Vagina (tissue), 2 donors: ENCODE measurements at regions not wholly inside any gene's neighbourhood (a gene's known extent, or its start where the extent isn't known, plus 50 kb on each side); places are given as distances from the start of the nearest gene placed in this dataset.

ENCODE experiments used
- DNase-seq, 2 donors: peaks; one replicate each; pipeline ENCODE4 v3.0.0-alpha.2; 2017; ENCODE audit errors: extremely low spot score in 2 of 2
- H3K27ac ChIP-seq: fragments of 200-600 bp; sonication (generic); one replicate; pipeline ENCODE4 v1.5.1; 2019
- H3K27me3 ChIP-seq: fragments of 200-600 bp; sonication (generic); one replicate; pipeline ENCODE4 v1.5.1; 2019
- H3K36me3 ChIP-seq, 2 donors: fragments of 200-600 bp; sonication (generic); one replicate each; pipeline ENCODE4 v1.5.1; 2017 to 2019
- H3K4me1 ChIP-seq: fragments of 200-600 bp; sonication (generic); one replicate; pipeline ENCODE4 v1.5.1; 2019
- H3K4me3 ChIP-seq, 2 donors: fragments of 200-600 bp; sonication (generic); 1 replicate in 1 of 2; 2 replicates in 1 of 2; pipeline ENCODE4 v1.5.1; 2016 to 2019
- H3K9me3 ChIP-seq: fragments of 200-600 bp; sonication (generic); one replicate; pipeline ENCODE4 v1.5.1; 2019
- POLR2A ChIP-seq, 2 donors: fragments of 450-650 bp; IDR thresholded peaks; one replicate each; pipeline ENCODE4 v1.6.1; 2017; ENCODE audit warnings: antibody characterized with exemption in 2 of 2, mild to moderate bottlenecking in 2 of 2, moderate library complexity in 2 of 2
- POLR2AphosphoS5 ChIP-seq, 2 donors: sonication (generic); formaldehyde crosslinking; IDR thresholded peaks; one replicate each; pipeline ENCODE4 v1.9.0; 2017; ENCODE audit warnings: antibody characterized with exemption in 2 of 2, mild to moderate bottlenecking in 2 of 2, low read depth in 1 of 2; ENCODE audit not compliant: insufficient read depth in 1 of 2
- intact Hi-C: fragments of 100-400 bp; cut with DNase I; formaldehyde crosslinking; loops from one replicate; pipeline ENCODE4 v1.15.1; 2023
- TF ChIP-seq, protein P1 (sequence below), 3 experiments: fragments of 450-650 bp in 2 of 3; fragments of 200-600 bp in 1 of 3; sonication (generic) in 1 of 3; IDR thresholded peaks; one replicate each; pipeline ENCODE4 v1.5.1; 2017 to 2019; ENCODE audit warnings: antibody characterized with exemption in 3 of 3, mild to moderate bottlenecking in 2 of 3, moderate library complexity in 2 of 3

DNA sequence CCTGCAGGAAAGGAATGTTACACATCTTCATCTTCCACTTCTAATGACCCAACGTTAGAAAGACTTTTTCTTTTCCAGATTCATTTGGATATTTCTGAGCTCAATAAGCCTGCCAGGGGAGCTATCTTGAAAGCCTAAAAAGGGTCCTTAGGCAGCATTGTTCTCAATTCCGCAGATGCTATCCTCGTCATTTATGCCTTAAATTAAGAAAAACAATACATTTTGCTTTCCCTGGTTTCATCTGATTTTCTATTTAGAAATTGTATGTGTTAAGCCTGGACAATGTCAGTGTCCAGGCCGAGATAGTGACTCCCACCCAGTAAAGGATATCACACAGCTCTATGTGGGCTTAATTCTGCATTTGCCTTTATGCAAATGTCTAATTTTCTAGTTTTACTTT lies 721.3 kb downstream of the DIAPH3 start:
- no peaks in the 10 kb centered on the region for H3K4me1 ChIP-seq
- no peak for TF ChIP-seq POLR2AphosphoS5 (IDR thresholded peaks at IDR 0.05; ENCODE audit: insufficient read depth in 1 of 2, low read depth in 1 of 2)
- TF ChIP-seq, protein P1, sequence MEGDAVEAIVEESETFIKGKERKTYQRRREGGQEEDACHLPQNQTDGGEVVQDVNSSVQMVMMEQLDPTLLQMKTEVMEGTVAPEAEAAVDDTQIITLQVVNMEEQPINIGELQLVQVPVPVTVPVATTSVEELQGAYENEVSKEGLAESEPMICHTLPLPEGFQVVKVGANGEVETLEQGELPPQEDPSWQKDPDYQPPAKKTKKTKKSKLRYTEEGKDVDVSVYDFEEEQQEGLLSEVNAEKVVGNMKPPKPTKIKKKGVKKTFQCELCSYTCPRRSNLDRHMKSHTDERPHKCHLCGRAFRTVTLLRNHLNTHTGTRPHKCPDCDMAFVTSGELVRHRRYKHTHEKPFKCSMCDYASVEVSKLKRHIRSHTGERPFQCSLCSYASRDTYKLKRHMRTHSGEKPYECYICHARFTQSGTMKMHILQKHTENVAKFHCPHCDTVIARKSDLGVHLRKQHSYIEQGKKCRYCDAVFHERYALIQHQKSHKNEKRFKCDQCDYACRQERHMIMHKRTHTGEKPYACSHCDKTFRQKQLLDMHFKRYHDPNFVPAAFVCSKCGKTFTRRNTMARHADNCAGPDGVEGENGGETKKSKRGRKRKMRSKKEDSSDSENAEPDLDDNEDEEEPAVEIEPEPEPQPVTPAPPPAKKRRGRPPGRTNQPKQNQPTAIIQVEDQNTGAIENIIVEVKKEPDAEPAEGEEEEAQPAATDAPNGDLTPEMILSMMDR (IDR thresholded peaks at IDR 0.05): no peak
- TF ChIP-seq POLR2A (IDR thresholded peaks at IDR 0.05): no peak
- intact Hi-C loops: no loop called here
- no peak overlapping the region for H3K27ac ChIP-seq
- H3K9me3 ChIP-seq: no peaks in the 10 kb centered on the region
- no peak overlapping the region for H3K4me3 ChIP-seq
- no peaks in the 10 kb centered on the region for H3K27me3 ChIP-seq
- no peak for DNase-seq
- no peaks in the 10 kb centered on the region for H3K36me3 ChIP-seq

DNA sequence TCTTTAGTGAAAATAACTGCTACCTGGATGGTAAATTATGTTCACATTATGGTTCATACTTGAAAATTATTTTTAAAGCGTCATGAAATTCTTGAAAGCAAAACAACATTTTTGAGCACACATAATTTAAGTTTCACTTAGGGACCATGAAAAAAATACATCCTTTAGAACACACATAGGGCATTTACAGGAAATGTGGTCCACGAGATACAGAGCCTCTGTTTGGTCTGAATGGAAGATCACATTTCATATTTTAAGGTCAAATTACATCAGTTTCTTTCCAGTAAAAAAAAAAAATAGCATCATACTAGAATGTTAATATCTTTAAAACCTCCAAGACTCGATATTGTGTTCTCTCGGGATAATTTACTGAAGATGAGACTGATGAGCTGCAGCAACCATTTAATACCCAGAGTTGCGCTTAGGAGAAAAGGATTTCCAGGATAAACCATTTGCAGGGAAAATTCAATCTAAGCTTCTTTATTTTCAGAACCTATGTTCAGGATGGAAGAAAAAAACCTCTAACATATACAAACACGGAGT lies 720.7 kb downstream of the DIAPH3 start:
- H3K4me1 ChIP-seq: no peaks in the 10 kb centered on the region

DNA sequence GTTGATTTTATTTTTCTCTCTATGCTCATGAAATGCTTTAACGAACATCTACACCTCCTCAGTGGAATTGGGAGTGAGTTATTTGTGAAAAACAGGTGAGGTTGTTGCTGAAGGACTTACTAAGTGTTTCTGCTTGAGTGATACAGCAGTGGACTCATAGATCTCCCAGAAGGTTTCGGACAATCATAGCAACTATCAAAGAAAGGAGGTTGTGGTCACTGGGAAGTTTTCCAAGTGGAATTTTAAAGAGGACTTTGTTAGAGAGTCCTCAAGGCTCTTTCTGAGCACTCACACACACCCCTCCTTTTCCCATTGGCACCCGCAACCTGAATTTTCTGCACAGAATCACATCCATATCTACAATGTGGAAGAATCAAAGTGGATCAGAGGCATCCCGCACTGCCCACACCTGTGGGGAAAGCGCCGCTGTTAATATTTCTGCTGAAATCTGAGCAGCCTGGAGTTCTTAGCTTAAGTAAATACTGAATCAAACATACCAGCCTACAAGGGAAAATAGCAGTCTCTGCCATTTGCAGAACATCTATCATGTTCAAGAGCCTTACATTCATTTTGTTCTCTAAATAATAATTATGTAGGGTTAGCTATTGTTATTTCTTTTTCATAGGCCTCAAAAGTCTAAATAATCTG lies 719.4 kb downstream of the DIAPH3 start:
- no peak for TF ChIP-seq POLR2AphosphoS5 (IDR thresholded peaks at IDR 0.05; ENCODE audit: insufficient read depth in 1 of 2, low read depth in 1 of 2)
- no peaks in the 10 kb centered on the region for H3K27me3 ChIP-seq
- no peak overlapping the region for H3K27ac ChIP-seq
- no peak overlapping the region for H3K4me3 ChIP-seq
- DNase-seq: no peak
- no peaks in the 10 kb centered on the region for H3K36me3 ChIP-seq
- no peaks in the 10 kb centered on the region for H3K9me3 ChIP-seq
- intact Hi-C loops: no loop called here
- H3K4me1 ChIP-seq: no peaks in the 10 kb centered on the region

More for the DNA sequence above, 720.7 kb downstream of the DIAPH3 start:
- no peak for DNase-seq
- no peaks in the 10 kb centered on the region for H3K36me3 ChIP-seq
- H3K4me3 ChIP-seq: no peak overlapping the region
- H3K27me3 ChIP-seq: no peaks in the 10 kb centered on the region
- intact Hi-C loops: no loop called here
- H3K9me3 ChIP-seq: no peaks in the 10 kb centered on the region
- TF ChIP-seq POLR2AphosphoS5 (IDR thresholded peaks at IDR 0.05; ENCODE audit: insufficient read depth in 1 of 2, low read depth in 1 of 2) (no peak), POLR2A (IDR thresholded peaks at IDR 0.05) (no peak)
- TF ChIP-seq, protein P1 (IDR thresholded peaks at IDR 0.05): no peak
- no peak overlapping the region for H3K27ac ChIP-seq

DNA sequence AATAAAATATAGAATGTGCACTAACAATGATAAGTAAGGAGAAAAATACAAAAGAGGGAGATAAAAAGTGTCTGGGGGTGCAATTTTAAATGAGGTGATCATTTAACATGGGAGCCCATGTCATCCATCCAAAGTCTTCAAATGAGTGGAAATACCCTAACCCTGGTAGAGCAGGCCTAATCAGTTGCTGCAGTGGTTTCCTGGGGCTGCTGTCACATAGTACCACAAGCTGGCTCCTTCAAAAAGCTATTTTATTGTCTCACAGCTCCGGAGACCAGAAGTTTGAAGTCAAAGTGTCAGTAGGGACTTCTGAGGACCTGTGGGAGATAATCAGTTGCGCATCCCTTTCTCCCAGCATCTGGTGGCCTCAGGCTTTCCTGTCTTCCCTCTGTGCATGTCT lies 717.9 kb downstream of the DIAPH3 start:
- no peak for DNase-seq
- Histone ChIP-seq H3K27ac (no peak overlapping the region), H3K4me1 (no peaks in the 10 kb centered on the region), H3K27me3 (no peaks in the 10 kb centered on the region), H3K9me3 (no peaks in the 10 kb centered on the region), H3K36me3 (no peaks in the 10 kb centered on the region), H3K4me3 (no peak overlapping the region)
- intact Hi-C loops: no loop called here
- TF ChIP-seq, protein P1 (IDR thresholded peaks at IDR 0.05): no peak
- TF ChIP-seq POLR2AphosphoS5 (IDR thresholded peaks at IDR 0.05; ENCODE audit: insufficient read depth in 1 of 2, low read depth in 1 of 2): no peak

DNA sequence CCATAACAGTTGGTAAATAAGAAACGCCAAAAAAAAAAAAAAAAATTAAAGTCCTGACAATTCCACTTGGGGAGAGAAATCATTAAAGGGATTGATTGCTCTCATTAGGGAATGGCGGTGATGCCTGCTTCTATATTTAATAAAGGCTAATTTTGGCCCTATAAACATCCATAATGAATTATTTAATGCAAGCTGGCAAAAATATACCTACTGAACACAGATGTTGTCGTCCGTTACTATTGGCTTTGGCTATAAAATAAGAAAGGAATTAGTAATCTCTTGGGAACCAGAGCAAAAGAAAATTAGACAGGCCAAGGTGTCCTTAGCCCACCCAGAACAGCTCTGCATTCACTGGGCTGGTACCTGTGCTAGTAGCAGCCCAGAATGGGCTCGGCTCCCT lies 717.3 kb downstream of the DIAPH3 start:
- H3K4me3 ChIP-seq: no peak overlapping the region
- no peak overlapping the region for H3K27ac ChIP-seq
- no peaks in the 10 kb centered on the region for H3K36me3 ChIP-seq
- H3K27me3 ChIP-seq: no peaks in the 10 kb centered on the region
- no peaks in the 10 kb centered on the region for H3K4me1 ChIP-seq
- intact Hi-C loops: no loop called here
- H3K9me3 ChIP-seq: no peaks in the 10 kb centered on the region
- no peak for DNase-seq
- TF ChIP-seq, protein P1 (IDR thresholded peaks at IDR 0.05): no peak
- TF ChIP-seq POLR2AphosphoS5 (IDR thresholded peaks at IDR 0.05; ENCODE audit: insufficient read depth in 1 of 2, low read depth in 1 of 2) (no peak), POLR2A (IDR thresholded peaks at IDR 0.05) (no peak)
